ENCODE measurements at regions not wholly inside any gene's neighbourhood (a gene's known extent, or its start where the extent isn't known, plus 50 kb on each side); places are given as distances from the start of the nearest gene placed in this dataset.
"Not testable (repeated sequence)": the region's sequence is repeated elsewhere in the genome, so short reads cannot be mapped to it uniquely, and the experiment has no call there.

GRCh38 chr9:115404311-115404710, 286.4 kb upstream of the TNC start:
- Histone ChIP-seq H3K9ac (ENCODE audit: low read depth, low read length) (no peak overlapping the region), H3K4me1 (ENCODE audit: control insufficient read depth, insufficient read depth, low read length) (no peaks in the 10 kb centered on the region), H3K36me3 (ENCODE audit: control insufficient read depth, insufficient read depth, low read length) (no peaks in the 10 kb centered on the region), H3K4me3 (ENCODE audit: low read depth, low read length) (no peak overlapping the region), H3K9me3 (ENCODE audit: control insufficient read depth, insufficient read depth, low read length) (peaks cover 4% of the 10 kb centered on the region; the same call in 1 of the 2 replicates), H3K27ac (ENCODE audit: low read depth, low read length) (no peak overlapping the region), H3K27me3 (ENCODE audit: control insufficient read depth, insufficient read depth, low read length) (no peaks in the 10 kb centered on the region)

GRCh38 chr9:115411516-115411915, 293.6 kb upstream of the TNC start:
- Histone ChIP-seq H3K9ac (ENCODE audit: low read depth, low read length) (no peak overlapping the region), H3K36me3 (ENCODE audit: control insufficient read depth, insufficient read depth, low read length) (no peaks in the 10 kb centered on the region), H3K4me3 (ENCODE audit: low read depth, low read length) (no peak overlapping the region), H3K27ac (ENCODE audit: low read depth, low read length) (no peak overlapping the region), H3K4me1 (ENCODE audit: control insufficient read depth, insufficient read depth, low read length) (peaks cover 17% of the 10 kb centered on the region), H3K27me3 (ENCODE audit: control insufficient read depth, insufficient read depth, low read length) (no peaks in the 10 kb centered on the region), H3K9me3 (ENCODE audit: control insufficient read depth, insufficient read depth, low read length) (no peaks in the 10 kb centered on the region)

- Histone ChIP-seq H3K27ac (ENCODE audit: low read depth, low read length) (no peak overlapping the region), H3K27me3 (ENCODE audit: control insufficient read depth, insufficient read depth, low read length) (no peaks in the 10 kb centered on the region), H3K36me3 (ENCODE audit: control insufficient read depth, insufficient read depth, low read length) (no peaks in the 10 kb centered on the region), H3K4me3 (ENCODE audit: low read depth, low read length) (no peak overlapping the region), H3K9me3 (ENCODE audit: control insufficient read depth, insufficient read depth, low read length) (no peaks in the 10 kb centered on the region), H3K4me1 (ENCODE audit: control insufficient read depth, insufficient read depth, low read length) (peaks cover 17% of the 10 kb centered on the region), H3K9ac (ENCODE audit: low read depth, low read length) (no peak overlapping the region)
These were observed 294.1 kb upstream of the TNC start for GRCh38 chr9:115411993-115412452.

- H3K27me3 ChIP-seq (ENCODE audit: control insufficient read depth, insufficient read depth, low read length) = no peaks in the 10 kb centered on the region
- H3K9ac ChIP-seq (ENCODE audit: low read depth, low read length) = no peak overlapping the region
- H3K27ac ChIP-seq (ENCODE audit: low read depth, low read length) = no peak overlapping the region
- H3K4me1 ChIP-seq (ENCODE audit: control insufficient read depth, insufficient read depth, low read length) = peaks cover 17% of the 10 kb centered on the region
- no peak overlapping the region for H3K4me3 ChIP-seq (ENCODE audit: low read depth, low read length)
- no peaks in the 10 kb centered on the region for H3K36me3 ChIP-seq (ENCODE audit: control insufficient read depth, insufficient read depth, low read length)
- H3K9me3 ChIP-seq (ENCODE audit: control insufficient read depth, insufficient read depth, low read length) = no peaks in the 10 kb centered on the region
These were observed 294.7 kb upstream of the TNC start for GRCh38 chr9:115412656-115413055.

- no peaks in the 10 kb centered on the region for H3K36me3 ChIP-seq (ENCODE audit: control insufficient read depth, insufficient read depth, low read length)
- H3K9ac ChIP-seq (ENCODE audit: low read depth, low read length) = no peak overlapping the region
- no peak overlapping the region for H3K27ac ChIP-seq (ENCODE audit: low read depth, low read length)
- peaks cover 17% of the 10 kb centered on the region for H3K4me1 ChIP-seq (ENCODE audit: control insufficient read depth, insufficient read depth, low read length)
- H3K9me3 ChIP-seq (ENCODE audit: control insufficient read depth, insufficient read depth, low read length) = no peaks in the 10 kb centered on the region
- H3K4me3 ChIP-seq (ENCODE audit: low read depth, low read length) = no peak overlapping the region
- H3K27me3 ChIP-seq (ENCODE audit: control insufficient read depth, insufficient read depth, low read length) = no peaks in the 10 kb centered on the region
These were observed 295.3 kb upstream of the TNC start for GRCh38 chr9:115413304-115413703.

GRCh38 chr9:115413766-115414382, 295.9 kb upstream of the TNC start:
- no peaks in the 10 kb centered on the region for H3K36me3 ChIP-seq (ENCODE audit: control insufficient read depth, insufficient read depth, low read length)
- H3K9ac ChIP-seq (ENCODE audit: low read depth, low read length) = no peak overlapping the region
- no peaks in the 10 kb centered on the region for H3K27me3 ChIP-seq (ENCODE audit: control insufficient read depth, insufficient read depth, low read length)
- H3K4me1 ChIP-seq (ENCODE audit: control insufficient read depth, insufficient read depth, low read length) = peaks cover 17% of the 10 kb centered on the region
- no peak overlapping the region for H3K27ac ChIP-seq (ENCODE audit: low read depth, low read length)
- no peaks in the 10 kb centered on the region for H3K9me3 ChIP-seq (ENCODE audit: control insufficient read depth, insufficient read depth, low read length)
- H3K4me3 ChIP-seq (ENCODE audit: low read depth, low read length) = no peak overlapping the region

- Histone ChIP-seq H3K36me3 (ENCODE audit: control insufficient read depth, insufficient read depth, low read length) (no peaks in the 10 kb centered on the region), H3K27ac (ENCODE audit: low read depth, low read length) (no peak overlapping the region), H3K9me3 (ENCODE audit: control insufficient read depth, insufficient read depth, low read length) (no peaks in the 10 kb centered on the region), H3K4me1 (ENCODE audit: control insufficient read depth, insufficient read depth, low read length) (peaks cover 17% of the 10 kb centered on the region), H3K9ac (ENCODE audit: low read depth, low read length) (no peak overlapping the region), H3K4me3 (ENCODE audit: low read depth, low read length) (no peak overlapping the region), H3K27me3 (ENCODE audit: control insufficient read depth, insufficient read depth, low read length) (no peaks in the 10 kb centered on the region)
These were observed 296.6 kb upstream of the TNC start for GRCh38 chr9:115414561-115414960.

GRCh38 chr9:115415450-115415849, 297.5 kb upstream of the TNC start:
- H3K9me3 ChIP-seq (ENCODE audit: control insufficient read depth, insufficient read depth, low read length) = no peaks in the 10 kb centered on the region; the same call in 1 of the 2 replicates
- H3K27ac ChIP-seq (ENCODE audit: low read depth, low read length) = no peak overlapping the region
- peaks cover 12% of the 10 kb centered on the region for H3K4me1 ChIP-seq (ENCODE audit: control insufficient read depth, insufficient read depth, low read length)

GRCh38 chr9:115416299-115416698, 298.3 kb upstream of the TNC start:
- Histone ChIP-seq H3K4me1 (ENCODE audit: control insufficient read depth, insufficient read depth, low read length) (peaks cover 5% of the 10 kb centered on the region), H3K9ac (ENCODE audit: low read depth, low read length) (no peak overlapping the region), H3K27ac (ENCODE audit: low read depth, low read length) (no peak overlapping the region), H3K9me3 (ENCODE audit: control insufficient read depth, insufficient read depth, low read length) (no peaks in the 10 kb centered on the region; the same call in 1 of the 2 replicates), H3K27me3 (ENCODE audit: control insufficient read depth, insufficient read depth, low read length) (no peaks in the 10 kb centered on the region), H3K36me3 (ENCODE audit: control insufficient read depth, insufficient read depth, low read length) (no peaks in the 10 kb centered on the region), H3K4me3 (ENCODE audit: low read depth, low read length) (no peak overlapping the region)

More at GRCh38 chr9:115415450-115415849, 297.5 kb upstream of the TNC start:
- no peaks in the 10 kb centered on the region for H3K36me3 ChIP-seq (ENCODE audit: control insufficient read depth, insufficient read depth, low read length)
- H3K27me3 ChIP-seq (ENCODE audit: control insufficient read depth, insufficient read depth, low read length) = no peaks in the 10 kb centered on the region
- no peak overlapping the region for H3K9ac ChIP-seq (ENCODE audit: low read depth, low read length)
- no peak overlapping the region for H3K4me3 ChIP-seq (ENCODE audit: low read depth, low read length)

- not testable (repeated sequence) for H3K4me3 ChIP-seq (ENCODE audit: low read depth, low read length); H3K27me3 ChIP-seq (ENCODE audit: control insufficient read depth, insufficient read depth, low read length); H3K27ac ChIP-seq (ENCODE audit: low read depth, low read length); H3K9ac ChIP-seq (ENCODE audit: low read depth, low read length); H3K36me3 ChIP-seq (ENCODE audit: control insufficient read depth, insufficient read depth, low read length); H3K4me1 ChIP-seq (ENCODE audit: control insufficient read depth, insufficient read depth, low read length); H3K9me3 ChIP-seq (ENCODE audit: control insufficient read depth, insufficient read depth, low read length)
These were observed 300.2 kb upstream of the TNC start for GRCh38 chr9:115418181-115418580.

- Histone ChIP-seq H3K4me3 (ENCODE audit: low read depth, low read length) (no peak overlapping the region), H3K27ac (ENCODE audit: low read depth, low read length) (no peak overlapping the region), H3K9me3 (ENCODE audit: control insufficient read depth, insufficient read depth, low read length) (peaks cover 14% of the 10 kb centered on the region), H3K4me1 (ENCODE audit: control insufficient read depth, insufficient read depth, low read length) (no peaks in the 10 kb centered on the region), H3K27me3 (ENCODE audit: control insufficient read depth, insufficient read depth, low read length) (no peaks in the 10 kb centered on the region), H3K9ac (ENCODE audit: low read depth, low read length) (no peak overlapping the region), H3K36me3 (ENCODE audit: control insufficient read depth, insufficient read depth, low read length) (no peaks in the 10 kb centered on the region)
These were observed 305.0 kb upstream of the TNC start for GRCh38 chr9:115422932-115423440.

All from HUES48 (cell line).